SKM-1 treated with dmso at 0.1 percent for 144 hours (cell line): ENCODE measurements at regions not wholly inside any gene's neighbourhood (a gene's known extent, or its start where the extent isn't known, plus 50 kb on each side); places are given as distances from the start of the nearest gene placed in this dataset.
"Not testable (repeated sequence)": the region's sequence is repeated elsewhere in the genome, so short reads cannot be mapped to it uniquely, and the experiment has no call there.

Source experiments
- DNase-seq: peaks from one replicate; lab custom pipeline; 2025; ENCODE audit not compliant: unreplicated experiment; lab: John Stamatoyannopoulos, UW

GRCh38 chr10:120047926-120048325 is 155.4 kb downstream of the SEC23IP start:
- DNase-seq = no peak

GRCh38 chr10:120048391-120048790 is 155.9 kb downstream of the SEC23IP start:
- no peak for DNase-seq

DNA sequence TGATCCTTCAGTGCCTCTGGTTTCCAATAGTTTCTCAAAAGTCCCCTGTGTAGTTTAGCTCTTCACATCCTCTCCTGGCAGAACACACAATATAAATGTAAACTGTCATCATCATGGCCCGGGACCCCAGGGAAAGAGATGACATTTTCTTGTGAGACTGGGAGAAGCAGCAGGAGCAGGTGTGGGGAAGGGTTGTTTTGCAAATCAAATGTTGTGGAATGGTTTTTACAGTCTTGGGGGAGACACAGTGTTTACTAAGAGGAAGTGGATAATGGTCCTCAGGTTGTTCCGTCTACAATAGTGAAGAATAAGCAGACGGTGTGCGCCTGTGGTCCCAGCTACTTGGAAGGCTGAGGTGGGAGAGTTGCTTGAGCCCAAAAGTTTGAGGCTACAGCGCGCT is 159.1 kb downstream of the SEC23IP start:
- DNase-seq = no peak

DNA sequence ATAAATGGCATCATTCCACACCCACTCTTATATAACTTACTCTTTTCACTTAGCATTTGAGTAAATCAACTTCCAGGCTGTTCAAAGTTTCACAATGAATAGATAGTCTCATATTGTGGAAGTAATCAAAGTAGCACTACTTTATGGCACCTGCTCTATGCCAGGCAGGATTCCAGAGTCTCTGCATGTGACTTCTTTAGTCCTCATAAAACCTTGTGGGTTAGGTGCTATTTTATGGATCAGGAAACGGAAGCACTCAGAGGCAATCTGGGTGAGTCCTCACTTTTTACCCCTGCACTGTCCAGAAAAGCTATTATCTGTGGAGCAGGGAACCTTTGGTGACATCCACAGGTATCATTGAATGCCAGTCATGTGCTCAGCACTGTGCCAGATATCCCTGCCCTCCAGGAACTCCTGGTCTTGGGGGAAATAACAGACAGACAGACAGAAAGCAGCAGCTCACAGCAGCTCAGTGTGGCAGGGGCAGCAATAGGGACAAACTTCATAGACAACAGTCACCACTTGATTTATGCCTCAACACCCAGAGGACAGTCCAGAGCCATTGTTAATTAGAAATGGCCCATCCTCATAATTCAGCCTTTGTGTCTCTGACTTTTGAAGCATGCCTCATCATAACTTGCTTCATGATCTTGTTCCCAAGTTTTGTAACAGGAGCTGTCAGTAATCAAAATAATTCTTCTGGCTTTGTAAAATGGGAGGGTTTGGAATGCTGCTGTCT is 160.6 kb downstream of the SEC23IP start:
- DNase-seq = no peak

GRCh38 chr10:120059790-120060189 is 167.3 kb downstream of the SEC23IP start:
- DNase-seq = not testable (repeated sequence)

- DNase-seq = no peak
These were observed 174.9 kb downstream of the SEC23IP start for GRCh38 chr10:120067427-120067826.

- no peak for DNase-seq
These were observed 177.2 kb downstream of the SEC23IP start for GRCh38 chr10:120069700-120070099.

DNA sequence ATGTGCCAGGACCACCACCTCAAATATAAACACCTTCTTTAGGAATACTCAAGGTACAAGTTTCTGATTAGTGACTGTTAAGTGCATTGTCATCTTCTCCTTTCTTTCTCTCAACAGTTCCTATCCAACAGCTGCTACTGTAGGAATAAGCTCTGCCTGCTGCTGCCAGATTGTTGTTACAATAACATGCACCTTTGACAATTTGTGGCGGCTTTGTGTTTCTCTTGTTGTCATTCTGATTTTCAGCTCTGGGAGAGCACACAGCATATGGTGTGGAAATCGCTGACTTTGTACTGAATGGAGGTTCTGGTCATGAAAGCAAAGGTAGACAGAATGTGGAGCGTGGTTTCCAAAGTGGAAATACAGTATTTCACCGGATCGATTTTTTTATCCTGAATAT is 182.8 kb downstream of the SEC23IP start:
- DNase-seq = no peak

DNA sequence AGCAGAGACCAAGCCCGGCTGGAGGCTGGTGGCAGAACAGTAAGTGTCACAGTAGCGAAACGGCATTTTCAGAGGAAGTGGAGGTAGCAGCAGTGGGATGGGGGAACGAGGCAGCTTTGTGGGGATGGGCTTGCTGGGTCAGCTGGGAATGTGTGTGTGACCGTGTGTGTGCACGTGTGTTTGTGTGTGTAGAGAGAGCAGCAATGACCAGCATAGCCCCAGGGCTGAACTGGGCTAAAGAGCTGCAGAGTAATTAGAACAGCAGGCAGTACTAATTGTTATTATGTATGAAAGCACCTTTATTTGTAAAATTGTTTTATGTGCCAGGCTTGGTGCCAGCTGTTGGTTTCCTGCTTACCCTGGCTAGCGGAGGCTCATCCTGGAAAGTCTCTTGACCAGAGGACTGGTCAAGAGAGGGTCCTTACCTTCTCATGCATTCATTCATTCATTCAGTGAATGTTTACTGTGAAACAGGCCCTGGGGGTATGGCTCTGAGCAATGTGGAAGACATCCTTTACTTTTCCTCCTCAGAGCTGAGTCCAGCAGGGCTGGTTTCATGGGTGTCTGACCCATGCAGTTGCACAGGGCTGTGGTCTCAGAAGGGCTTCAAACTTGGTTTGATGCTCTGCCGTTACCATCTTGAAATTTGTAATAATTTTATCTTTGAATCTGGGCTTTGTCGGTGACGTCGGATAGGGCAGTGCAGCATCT is 184.6 kb downstream of the SEC23IP start:
- DNase-seq = no peak

DNA sequence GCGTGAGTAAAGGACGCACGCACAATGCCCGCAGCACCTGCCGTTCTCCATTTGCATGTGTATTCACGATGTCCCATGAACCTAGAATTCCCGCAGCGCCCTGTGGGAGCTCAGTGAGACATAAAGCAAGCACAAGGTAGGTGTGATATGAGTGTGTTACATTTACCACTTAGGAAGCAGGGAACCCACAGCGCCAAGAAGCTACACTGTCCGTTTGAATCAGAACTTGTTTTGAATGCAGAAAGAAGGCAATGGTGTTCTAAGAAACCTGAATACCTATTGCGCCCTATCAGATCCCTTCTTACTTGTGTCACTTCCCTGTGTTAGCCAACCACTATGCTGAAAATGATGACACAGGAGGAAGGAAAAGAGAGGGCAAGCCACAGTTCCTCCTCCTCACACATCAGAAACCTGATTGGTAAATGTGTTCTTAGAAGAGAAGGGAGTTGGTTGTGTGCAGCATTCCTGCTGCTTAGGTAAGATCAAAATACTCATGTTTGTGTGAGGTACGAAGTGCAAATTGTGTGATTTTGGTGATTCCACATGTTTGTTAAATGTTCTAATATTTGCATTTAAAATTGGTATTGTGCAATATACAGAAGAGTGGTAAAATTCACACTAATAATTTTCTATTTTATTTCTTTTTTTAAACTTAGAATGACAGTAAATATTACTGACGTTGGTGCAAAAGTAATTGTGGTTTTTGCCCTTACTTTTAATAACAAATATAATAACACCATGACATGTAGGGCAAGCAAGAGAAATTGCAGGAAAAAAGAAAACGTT is 185.4 kb downstream of the SEC23IP start:
- peak; percentile 4 for DNase-seq

- DNase-seq = no peak
These were observed 192.7 kb downstream of the SEC23IP start for GRCh38 chr10:120085096-120085796.

GRCh38 chr10:120086066-120086465 is 193.5 kb downstream of the SEC23IP start:
- no peak for DNase-seq

DNA sequence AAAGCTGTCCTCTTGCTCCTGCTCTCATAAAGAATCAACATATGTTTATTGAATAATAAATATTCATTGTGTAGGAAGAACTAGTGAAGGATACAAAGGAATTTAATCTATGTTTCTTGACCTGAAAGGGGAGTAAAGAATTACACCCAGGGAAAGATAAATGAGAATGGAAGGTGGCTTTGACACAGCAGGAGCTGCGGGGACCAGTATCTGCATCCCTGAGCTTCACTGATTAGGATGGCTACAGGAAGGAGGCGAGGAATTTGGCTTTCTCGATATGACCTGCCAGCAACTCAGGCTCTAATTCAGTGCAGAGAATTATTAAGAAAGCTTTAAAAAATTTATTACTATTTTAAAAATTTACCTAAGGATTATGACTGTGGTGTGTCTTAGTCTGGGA is 194.6 kb downstream of the SEC23IP start:
- no peak for DNase-seq

DNA sequence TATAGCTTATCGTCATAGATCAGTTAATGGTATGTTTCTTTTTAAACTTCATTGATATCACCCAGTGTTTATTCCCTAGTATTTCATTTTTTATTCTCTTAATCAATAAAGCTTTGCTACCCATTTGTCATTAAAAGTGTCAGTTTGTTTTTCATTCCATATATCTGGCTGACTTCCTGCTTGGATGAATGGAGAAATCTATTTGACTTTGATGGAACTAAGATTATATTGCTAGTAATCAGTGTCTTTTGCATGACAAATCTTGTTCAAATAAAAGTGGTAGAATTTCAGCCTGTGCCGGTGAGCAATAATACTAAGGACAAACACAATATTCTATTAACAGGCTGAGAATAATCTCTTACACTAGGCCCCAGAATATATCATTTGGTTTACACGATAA is 203.3 kb downstream of the SEC23IP start:
- no peak for DNase-seq

- DNase-seq = no peak
These were observed 205.2 kb downstream of the SEC23IP start for GRCh38 chr10:120097766-120098165.

GRCh38 chr10:120098232-120098930 is 205.9 kb downstream of the SEC23IP start:
- no peak for DNase-seq

DNA sequence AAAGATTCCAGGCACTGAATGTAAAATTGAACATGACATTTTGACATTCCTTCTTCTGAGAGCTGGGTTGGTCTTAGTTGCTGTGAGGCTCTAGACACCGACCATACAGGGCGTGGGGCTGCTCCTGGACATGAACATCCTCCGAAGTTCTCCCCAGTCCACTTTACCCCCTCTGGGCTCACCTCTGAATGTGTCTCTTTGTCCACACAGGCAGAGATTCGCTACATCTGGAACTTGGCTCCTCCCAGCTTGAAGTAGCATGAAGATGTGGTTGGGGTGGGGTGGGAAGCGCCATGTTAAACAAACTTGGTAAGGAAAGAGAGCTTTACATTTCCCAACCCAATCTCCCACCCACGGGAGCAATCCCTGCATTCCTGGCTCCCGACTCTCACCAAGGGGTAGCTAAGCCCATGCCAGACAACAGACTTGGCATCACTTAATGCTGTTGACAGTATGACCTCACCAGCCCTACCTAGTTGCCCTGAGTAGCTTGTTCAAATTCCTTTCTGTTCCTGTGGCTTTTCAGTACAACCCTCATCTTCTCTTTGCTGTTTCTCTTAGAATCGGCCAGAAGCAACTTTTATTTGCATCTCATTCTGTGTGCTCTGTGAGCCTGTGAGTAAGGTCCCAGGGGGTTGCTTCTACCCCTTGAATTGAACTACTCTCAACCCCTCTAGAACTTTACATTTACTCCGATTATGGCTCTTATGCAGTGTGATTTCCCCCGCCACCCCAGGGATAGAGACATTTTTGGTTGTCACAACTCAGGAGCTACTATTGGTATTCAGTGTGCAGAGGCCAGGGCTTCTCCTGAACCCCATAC is 211.4 kb downstream of the SEC23IP start:
- DNase-seq = no peak

DNA sequence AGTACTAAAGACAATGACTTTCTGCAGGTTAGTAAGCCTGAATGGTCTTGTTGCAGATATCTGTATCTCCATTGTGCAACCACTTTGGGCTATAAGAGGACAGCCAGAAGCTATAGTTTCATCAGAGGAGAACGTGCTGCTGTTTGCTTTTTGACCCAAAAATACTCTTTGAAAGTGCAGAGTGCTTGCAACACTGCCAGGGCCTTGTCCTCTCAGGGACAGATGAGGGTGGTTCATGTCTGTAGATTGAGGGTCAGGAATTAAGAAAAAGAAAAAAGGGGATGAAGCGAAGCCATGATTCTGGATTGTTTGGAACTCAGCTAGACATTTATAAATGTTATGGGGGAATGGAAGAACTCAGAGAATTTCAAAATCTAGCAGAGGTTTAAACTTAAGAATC is 212.5 kb downstream of the SEC23IP start:
- DNase-seq = peak; percentile 33

DNA sequence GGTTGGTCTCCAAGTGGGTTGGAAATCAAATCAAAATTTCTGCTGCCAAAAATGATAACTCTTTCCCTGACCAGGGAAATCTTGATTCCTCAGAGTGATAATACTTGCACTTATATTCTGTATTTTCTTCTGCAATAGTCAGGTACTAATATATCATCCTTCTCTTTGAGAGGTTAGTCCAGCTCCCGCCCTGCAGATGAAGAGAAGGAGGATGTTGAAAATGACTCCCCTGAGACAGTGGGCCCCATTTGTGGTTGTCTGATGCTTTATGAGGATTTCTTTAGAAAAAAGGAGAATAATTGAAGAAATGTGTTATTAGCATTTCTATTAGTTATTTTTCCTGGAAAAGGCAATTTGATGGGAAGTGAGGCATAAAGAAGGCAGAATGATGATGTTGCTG is 213.0 kb downstream of the SEC23IP start:
- DNase-seq = no peak

GRCh38 chr10:120108916-120109315 is 216.4 kb downstream of the SEC23IP start:
- DNase-seq = no peak
